NT2/D1 (cell line): ENCODE measurements at regions not wholly inside any gene's neighbourhood (a gene's known extent, or its start where the extent isn't known, plus 50 kb on each side); places are given as distances from the start of the nearest gene placed in this dataset.

Experiments
- SUZ12 ChIP-seq: IDR thresholded peaks from 2 replicates; pipeline ENCODE4 v1.6.1; 2011; ENCODE audit not compliant: insufficient read length, insufficient read depth; ENCODE audit errors: extremely low read depth
- YY1 ChIP-seq: IDR thresholded peaks from 2 replicates; pipeline ENCODE4 v1.6.1; 2011; ENCODE audit not compliant: insufficient read length, insufficient read depth
- ZNF274 ChIP-seq: IDR thresholded peaks from 2 replicates; pipeline ENCODE4 v1.6.1; 2011; ENCODE audit warnings: mild to moderate bottlenecking, low read depth, low read length

GRCh38 chr5:60399507-60399906 is 300.5 kb downstream of the DEPDC1B start:
- no peak for TF ChIP-seq YY1
- no peak for TF ChIP-seq ZNF274
- no peak for TF ChIP-seq SUZ12
